ENCODE measurements at regions not wholly inside any gene's neighbourhood (a gene's known extent, or its start where the extent isn't known, plus 50 kb on each side); places are given as distances from the start of the nearest gene placed in this dataset.

- 82% methylated on average over 3 of the region's 3 CpGs for WGBS (ENCODE audit: insufficient coverage, low coverage, low lambda C conversion rate, missing lambda C conversion rate)
- intact Hi-C loops (cut with DNase I): loop anchor here in 1 of 2 donors (5.0 kb wide), 1 partner anchor 166 kb away; no protein-coding TSS in a partner anchor
- Histone ChIP-seq H3K27me3 (no peaks in the 10 kb centered on the region), H3K4me3 (no peak overlapping the region), H3K27ac (no peak overlapping the region), H3K4me1 (no peaks in the 10 kb centered on the region), H3K36me3 (no peaks in the 10 kb centered on the region), H3K9me3 (no peaks in the 10 kb centered on the region)
- no peak for TF ChIP-seq CTCF (IDR thresholded peaks at IDR 0.05)
- TF ChIP-seq POLR2A (IDR thresholded peaks at IDR 0.05): no peak
- DNase-seq (no peak), ATAC-seq (no peak)
Measured at GRCh38 chr7:25396668-25397067, 168.4 kb upstream of the NPVF start.

GRCh38 chr7:25398418-25398817, 170.1 kb upstream of the NPVF start:
- no peak for TF ChIP-seq POLR2A (IDR thresholded peaks at IDR 0.05)
- no peak for TF ChIP-seq CTCF (IDR thresholded peaks at IDR 0.05)
- DNase-seq: no peak
- Histone ChIP-seq H3K27me3 (no peaks in the 10 kb centered on the region), H3K4me3 (no peak overlapping the region), H3K36me3 (no peaks in the 10 kb centered on the region), H3K4me1 (no peaks in the 10 kb centered on the region), H3K27ac (no peak overlapping the region), H3K9me3 (no peaks in the 10 kb centered on the region)
- no peak for ATAC-seq
- intact Hi-C loops (cut with DNase I): loop anchor here in 1 of 2 donors (5.0 kb wide), 1 partner anchor 164 kb away; no protein-coding TSS in a partner anchor
- 63% methylated on average over 5 of the region's 5 CpGs for WGBS (ENCODE audit: insufficient coverage, low coverage, low lambda C conversion rate, missing lambda C conversion rate)

GRCh38 chr7:25399000-25399750, 170.9 kb upstream of the NPVF start:
- intact Hi-C loops (cut with DNase I): loop anchor here in 1 of 2 donors (5.0 kb wide), 1 partner anchor 163 kb away; no protein-coding TSS in a partner anchor
- ATAC-seq: no peak
- H3K36me3 ChIP-seq: no peaks in the 10 kb centered on the region
- no peak overlapping the region for H3K27ac ChIP-seq
- 81% methylated on average over 8 of the region's 8 CpGs for WGBS (ENCODE audit: insufficient coverage, low coverage, low lambda C conversion rate, missing lambda C conversion rate)
- DNase-seq: no peak
- no peaks in the 10 kb centered on the region for H3K27me3 ChIP-seq
- no peaks in the 10 kb centered on the region for H3K9me3 ChIP-seq
- no peak for TF ChIP-seq POLR2A (IDR thresholded peaks at IDR 0.05)
- TF ChIP-seq CTCF (IDR thresholded peaks at IDR 0.05): no peak
- no peak overlapping the region for H3K4me3 ChIP-seq
- H3K4me1 ChIP-seq: no peaks in the 10 kb centered on the region

GRCh38 chr7:25402532-25402931, 174.2 kb upstream of the NPVF start:
- H3K9me3 ChIP-seq: no peaks in the 10 kb centered on the region
- H3K4me1 ChIP-seq: no peaks in the 10 kb centered on the region
- H3K4me3 ChIP-seq: no peak overlapping the region
- intact Hi-C loops (cut with DNase I): no loop called here
- H3K27ac ChIP-seq: no peak overlapping the region
- no peak for TF ChIP-seq POLR2A (IDR thresholded peaks at IDR 0.05)
- no peaks in the 10 kb centered on the region for H3K36me3 ChIP-seq
- ATAC-seq (no peak), DNase-seq (no peak)
- H3K27me3 ChIP-seq: no peaks in the 10 kb centered on the region
- WGBS (ENCODE audit: insufficient coverage, low coverage, low lambda C conversion rate, missing lambda C conversion rate): 71% methylated on average over 4 of the region's 4 CpGs

- no peak for TF ChIP-seq POLR2A (IDR thresholded peaks at IDR 0.05)
- TF ChIP-seq CTCF (IDR thresholded peaks at IDR 0.05): no peak
- WGBS (ENCODE audit: insufficient coverage, low coverage, low lambda C conversion rate, missing lambda C conversion rate): 63% methylated on average over 5 of the region's 5 CpGs
- H3K27ac ChIP-seq: no peak overlapping the region
- H3K9me3 ChIP-seq: no peaks in the 10 kb centered on the region
- DNase-seq (no peak), ATAC-seq (no peak)
- H3K4me3 ChIP-seq: no peak overlapping the region
- no peaks in the 10 kb centered on the region for H3K36me3 ChIP-seq
- H3K27me3 ChIP-seq: no peaks in the 10 kb centered on the region
- intact Hi-C loops (cut with DNase I): no loop called here
- H3K4me1 ChIP-seq: no peaks in the 10 kb centered on the region
Measured at GRCh38 chr7:25405736-25406135, 177.4 kb upstream of the NPVF start.
